CD8-positive, alpha-beta memory T cell (primary cell): ENCODE measurements at regions not wholly inside any gene's neighbourhood (a gene's known extent, or its start where the extent isn't known, plus 50 kb on each side); places are given as distances from the start of the nearest gene placed in this dataset.
"Not testable (repeated sequence)": the region's sequence is repeated elsewhere in the genome, so short reads cannot be mapped to it uniquely, and the experiment has no call there.

ENCODE experiments used
- CTCF ChIA-PET: fragments of 350-600 bp; sonication (Branson Sonifier 250); formaldehyde crosslinking; loops from one replicate; lab custom pipeline; 2021; ENCODE audit warnings: antibody characterized with exemption; lab: Charles Lee
- POLR2A ChIA-PET: fragments of 350-600 bp; sonication (Branson Sonifier 250); formaldehyde crosslinking; loops from one replicate; lab custom pipeline; 2021; ENCODE audit warnings: antibody characterized with exemption; lab: Charles Lee
- DNase-seq, 5 donors: peaks; one replicate each; pipeline versions ENCODE4 v3.0.0 to v3.0.0-alpha.2; 2020 to 2022; ENCODE audit warnings: mixed read lengths in 1 of 5
- H3K27ac ChIP-seq: one replicate; pipeline ENCODE4 v1.7.0; 2013; ENCODE audit warnings: low read depth, mild to moderate bottlenecking, low read length, moderate library complexity
- H3K27me3 ChIP-seq: 2 replicates; pipeline ENCODE4 v1.7.0; 2013; ENCODE audit warnings: low read length, mild to moderate bottlenecking; ENCODE audit not compliant: insufficient read depth, poor library complexity, severe bottlenecking
- H3K36me3 ChIP-seq: 2 replicates; pipeline ENCODE4 v1.7.0; 2013; ENCODE audit warnings: mild to moderate bottlenecking, low read length, moderate library complexity; ENCODE audit not compliant: insufficient read depth
- H3K4me1 ChIP-seq: 2 replicates; pipeline ENCODE4 v1.7.0; 2013; ENCODE audit warnings: mild to moderate bottlenecking, low read length, moderate library complexity; ENCODE audit not compliant: insufficient read depth
- H3K4me3 ChIP-seq: 2 replicates; pipeline ENCODE4 v1.7.0; 2013; ENCODE audit warnings: mild to moderate bottlenecking, low read length
- H3K9me3 ChIP-seq: 2 replicates; pipeline ENCODE4 v1.7.0; 2013; ENCODE audit warnings: mild to moderate bottlenecking, low read length
- H3K27ac Mint-ChIP-seq, 8 donors: one replicate each; pipeline ENCODE4 v1.8.0; 2020 to 2021; ENCODE audit warnings: mixed read lengths in 8 of 8, mild to moderate bottlenecking in 6 of 8, inconsistent platforms in 3 of 8, moderate library complexity in 3 of 8
- H3K27me3 Mint-ChIP-seq, 2 donors: one replicate each; pipeline ENCODE4 v1.8.0; 2020 to 2021; ENCODE audit warnings: mixed read lengths in 2 of 2, mild to moderate bottlenecking in 1 of 2, moderate library complexity in 1 of 2
- H3K36me3 Mint-ChIP-seq, 3 donors: one replicate each; pipeline ENCODE4 v1.8.0; 2020 to 2021; ENCODE audit warnings: mixed read lengths in 3 of 3, inconsistent platforms in 1 of 3, mild to moderate bottlenecking in 1 of 3
- H3K4me1 Mint-ChIP-seq, 3 donors: one replicate each; pipeline ENCODE4 v1.8.0; 2020 to 2021; ENCODE audit warnings: mixed read lengths in 3 of 3, inconsistent platforms in 1 of 3, mild to moderate bottlenecking in 1 of 3
- H3K4me3 Mint-ChIP-seq, 7 donors: one replicate each; pipeline ENCODE4 v1.8.0; 2020 to 2021; ENCODE audit warnings: mixed read lengths in 7 of 7, mild to moderate bottlenecking in 6 of 7, moderate library complexity in 4 of 7, inconsistent platforms in 2 of 7
- H3K9me3 Mint-ChIP-seq, 5 donors: one replicate each; pipeline ENCODE4 v1.8.0; 2020 to 2022; ENCODE audit warnings: mixed read lengths in 5 of 5, mild to moderate bottlenecking in 3 of 5, moderate library complexity in 2 of 5, inconsistent platforms in 1 of 5

DNA sequence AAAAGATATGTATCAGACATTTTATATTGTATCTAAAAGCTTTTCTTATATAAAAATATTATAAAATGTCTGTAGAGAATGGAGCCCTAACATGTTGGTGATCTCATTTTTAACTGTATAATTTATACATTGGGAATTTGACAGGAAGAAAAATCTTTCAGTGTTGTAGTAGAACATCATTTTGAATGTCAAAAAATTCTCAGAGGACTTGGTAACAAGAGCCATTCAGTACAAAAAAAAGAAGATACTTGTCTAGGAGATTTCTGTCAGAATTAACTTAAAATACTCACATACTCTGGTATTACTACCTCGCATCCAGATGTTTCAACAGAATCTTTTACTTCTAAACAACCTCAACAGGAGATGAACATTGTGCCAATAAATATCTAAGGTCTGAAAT lies 1277.9 kb downstream of the ROBO2 start:
- ChIA-PET POLR2A (no interaction called here), CTCF (no interaction called here)
- DNase-seq: no peak
- Mint-ChIP-seq H3K27me3 (no peaks in the 10 kb centered on the region), H3K27ac (no peak overlapping the region), H3K4me1 (no peaks in the 10 kb centered on the region), H3K4me3 (no peak overlapping the region), H3K36me3 (no peaks in the 10 kb centered on the region), H3K9me3 (peaks cover 0 to 16% (median 4%) of the 10 kb centered on the region in 5 donors)
- H3K4me1 ChIP-seq: no peaks in the 10 kb centered on the region
- no peak overlapping the region for H3K4me3 ChIP-seq
- H3K9me3 ChIP-seq: no peaks in the 10 kb centered on the region
- no peak overlapping the region for H3K27ac ChIP-seq
- no peaks in the 10 kb centered on the region for H3K36me3 ChIP-seq
- no peaks in the 10 kb centered on the region for H3K27me3 ChIP-seq

DNA sequence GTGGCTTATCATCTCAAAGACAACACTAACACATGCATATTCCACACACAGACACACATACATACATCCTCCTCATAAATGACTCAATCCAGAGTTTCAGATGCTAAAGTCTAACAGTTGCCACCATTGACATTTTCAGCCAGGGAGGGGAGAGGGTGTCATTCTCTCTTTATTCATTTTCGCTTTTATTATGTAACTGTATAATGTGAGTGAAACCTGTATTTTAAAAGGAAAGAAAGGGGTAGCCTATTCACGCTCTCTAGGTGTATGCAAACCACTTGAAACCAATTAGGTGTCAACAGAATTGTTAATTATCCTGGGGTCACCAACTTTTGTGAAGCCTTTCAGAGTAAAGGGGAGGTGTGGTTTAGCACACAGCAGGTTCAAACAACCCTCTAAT lies 1282.9 kb downstream of the ROBO2 start:
- no peak for DNase-seq
- H3K27me3 Mint-ChIP-seq: no peaks in the 10 kb centered on the region
- Histone ChIP-seq H3K27me3 (no peaks in the 10 kb centered on the region), H3K4me3 (no peak overlapping the region), H3K4me1 (no peaks in the 10 kb centered on the region), H3K9me3 (no peaks in the 10 kb centered on the region), H3K27ac (no peak overlapping the region), H3K36me3 (no peaks in the 10 kb centered on the region)
- CTCF ChIA-PET: no interaction called here
- H3K27ac Mint-ChIP-seq: no peak overlapping the region
- no peaks in the 10 kb centered on the region for H3K4me1 Mint-ChIP-seq
- H3K4me3 Mint-ChIP-seq: no peak overlapping the region
- H3K36me3 Mint-ChIP-seq: no peaks in the 10 kb centered on the region
- peaks cover 5 to 26% (median 18%) of the 10 kb centered on the region in 5 donors for H3K9me3 Mint-ChIP-seq
- POLR2A ChIA-PET: no interaction called here

DNA sequence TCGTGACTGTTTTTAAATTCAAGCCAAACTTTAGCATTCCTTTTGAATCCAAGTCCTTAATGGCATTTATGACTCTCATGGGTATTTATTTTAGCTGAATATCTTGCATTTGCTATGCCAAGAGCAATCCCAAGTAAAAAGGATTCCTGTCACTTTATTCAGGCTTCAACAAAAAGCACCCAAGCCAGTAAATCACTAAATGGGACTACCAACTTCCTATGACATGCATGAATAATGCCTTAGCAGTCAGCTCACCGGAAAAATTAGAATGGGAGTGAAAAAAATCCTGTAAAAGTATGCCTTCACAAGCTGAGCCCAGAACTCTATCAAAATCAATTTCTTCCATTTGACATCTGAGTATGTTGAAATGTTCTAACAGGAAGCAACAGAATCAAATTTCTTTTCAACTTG lies 1297.9 kb downstream of the ROBO2 start:
- Histone ChIP-seq H3K4me1 (no peaks in the 10 kb centered on the region), H3K27me3 (no peaks in the 10 kb centered on the region), H3K9me3 (no peaks in the 10 kb centered on the region), H3K4me3 (no peak overlapping the region), H3K36me3 (no peaks in the 10 kb centered on the region), H3K27ac (no peak overlapping the region)
- DNase-seq: no peak
- ChIA-PET POLR2A (no interaction called here), CTCF (no interaction called here)
- no peak overlapping the region for H3K4me3 Mint-ChIP-seq
- H3K9me3 Mint-ChIP-seq: peaks cover 3 to 38% (median 8%) of the 10 kb centered on the region in 5 donors
- H3K36me3 Mint-ChIP-seq: no peaks in the 10 kb centered on the region
- H3K27me3 Mint-ChIP-seq: peaks cover 0 to 1% of the 10 kb centered on the region in 2 donors
- no peak overlapping the region for H3K27ac Mint-ChIP-seq
- no peaks in the 10 kb centered on the region for H3K4me1 Mint-ChIP-seq

DNA sequence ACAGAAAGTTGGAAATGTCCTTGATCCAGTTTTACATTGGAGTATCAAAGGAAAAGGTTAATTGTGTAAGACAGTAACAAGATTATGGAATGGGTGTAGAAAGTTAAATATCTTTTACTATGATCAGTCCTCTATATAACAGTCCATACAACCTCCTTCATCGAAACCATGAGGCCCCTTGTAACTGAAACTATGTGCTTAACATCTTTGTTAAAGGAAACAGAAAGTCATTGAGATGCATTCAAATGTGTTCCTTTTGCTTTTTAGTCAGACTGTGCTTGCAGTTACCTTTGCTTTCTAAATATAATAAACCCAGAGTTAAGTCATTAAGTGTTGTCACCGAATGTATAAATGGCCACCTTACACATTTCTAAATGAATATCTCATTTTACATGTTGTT lies 1298.5 kb downstream of the ROBO2 start:
- no peak overlapping the region for H3K4me3 Mint-ChIP-seq
- Histone ChIP-seq H3K36me3 (no peaks in the 10 kb centered on the region), H3K27ac (no peak overlapping the region), H3K9me3 (no peaks in the 10 kb centered on the region), H3K4me1 (no peaks in the 10 kb centered on the region), H3K4me3 (no peak overlapping the region), H3K27me3 (no peaks in the 10 kb centered on the region)
- no peaks in the 10 kb centered on the region for H3K4me1 Mint-ChIP-seq
- H3K36me3 Mint-ChIP-seq: no peaks in the 10 kb centered on the region
- no peak for DNase-seq
- POLR2A ChIA-PET: no interaction called here
- no peak overlapping the region for H3K27ac Mint-ChIP-seq
- CTCF ChIA-PET: no interaction called here
- peaks cover 3 to 40% (median 8%) of the 10 kb centered on the region in 5 donors for H3K9me3 Mint-ChIP-seq
- H3K27me3 Mint-ChIP-seq: peaks cover 0 to 1% of the 10 kb centered on the region in 2 donors

DNA sequence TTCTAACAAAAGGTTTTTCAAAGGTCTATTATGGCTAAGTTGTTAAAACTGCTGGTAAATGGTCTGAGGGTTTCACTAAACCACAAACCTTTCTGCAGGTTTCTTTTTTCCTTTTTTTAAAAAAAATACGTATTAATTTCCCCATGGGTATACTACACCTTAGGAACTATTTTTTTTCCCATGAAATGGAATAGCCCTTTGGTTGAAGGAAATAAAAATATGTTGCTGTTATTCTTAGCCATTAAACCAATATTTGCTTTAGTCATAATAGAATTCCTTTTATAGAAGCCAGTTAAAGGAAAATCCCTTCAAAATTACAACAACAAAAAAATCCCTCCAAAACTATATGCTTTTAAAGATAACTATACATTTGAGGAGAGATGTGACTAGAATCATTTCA lies 1303.3 kb downstream of the ROBO2 start:
- Histone ChIP-seq H3K4me3 (no peak overlapping the region), H3K27me3 (no peaks in the 10 kb centered on the region), H3K36me3 (no peaks in the 10 kb centered on the region), H3K27ac (no peak overlapping the region), H3K9me3 (no peaks in the 10 kb centered on the region), H3K4me1 (no peaks in the 10 kb centered on the region)
- Mint-ChIP-seq H3K4me1 (no peaks in the 10 kb centered on the region), H3K27me3 (no peaks in the 10 kb centered on the region), H3K9me3 (peaks cover 5 to 34% (median 18%) of the 10 kb centered on the region in 5 donors), H3K36me3 (no peaks in the 10 kb centered on the region), H3K4me3 (no peak overlapping the region), H3K27ac (no peak overlapping the region)
- ChIA-PET POLR2A (no interaction called here), CTCF (no interaction called here)
- DNase-seq: no peak

DNA sequence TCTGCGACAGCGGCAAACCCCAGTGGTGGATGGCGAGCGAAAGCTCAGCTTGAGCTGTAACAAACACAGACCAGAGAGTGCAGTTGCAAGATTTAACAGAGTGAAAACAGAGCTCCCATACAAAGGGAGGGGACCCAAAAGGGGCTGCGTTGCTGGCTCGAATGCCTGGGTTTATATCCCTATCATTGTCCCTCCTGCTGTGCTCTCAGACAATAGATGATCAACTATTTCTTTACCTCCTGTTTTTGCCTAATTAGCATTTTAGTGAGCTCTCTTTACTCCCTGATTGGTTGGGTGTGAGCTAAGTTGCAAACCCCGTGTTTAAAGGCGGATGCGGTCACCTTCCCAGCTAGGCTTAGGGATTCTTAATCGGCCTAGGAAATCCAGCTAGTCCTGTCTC lies 1304.4 kb downstream of the ROBO2 start:
- H3K27me3 ChIP-seq, H3K27me3 Mint-ChIP-seq, H3K27ac Mint-ChIP-seq, H3K4me1 ChIP-seq, POLR2A ChIA-PET, H3K27ac ChIP-seq, H3K4me3 ChIP-seq, H3K36me3 Mint-ChIP-seq, H3K4me3 Mint-ChIP-seq, CTCF ChIA-PET, H3K9me3 ChIP-seq, H3K36me3 ChIP-seq, H3K4me1 Mint-ChIP-seq, DNase-seq: not testable (repeated sequence)
- H3K9me3 Mint-ChIP-seq: peaks cover 5 to 35% (median 14%) of the 10 kb centered on the region in 5 donors

DNA sequence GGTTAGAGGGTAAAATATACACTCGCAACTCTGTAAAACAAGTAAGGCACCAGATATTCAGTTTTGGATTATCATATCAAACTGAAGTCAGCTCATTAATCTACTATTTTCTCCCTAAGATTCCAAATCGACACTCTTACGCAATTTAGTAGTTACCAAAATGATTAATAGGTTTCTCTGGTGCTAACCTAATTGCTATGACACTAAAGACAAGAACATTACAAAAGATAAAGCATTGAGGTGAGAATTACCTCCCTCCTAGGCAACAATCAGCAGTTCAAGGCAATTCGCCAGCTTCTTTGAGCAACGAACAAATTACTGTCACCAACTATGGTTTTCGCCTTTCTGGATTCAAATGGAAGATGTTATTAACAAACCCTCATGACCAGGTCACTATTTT lies 1305.0 kb downstream of the ROBO2 start:
- Mint-ChIP-seq H3K4me1 (no peaks in the 10 kb centered on the region), H3K27me3 (no peaks in the 10 kb centered on the region), H3K4me3 (no peak overlapping the region), H3K9me3 (peaks cover 5 to 38% (median 16%) of the 10 kb centered on the region in 5 donors), H3K27ac (no peak overlapping the region), H3K36me3 (no peaks in the 10 kb centered on the region)
- H3K36me3 ChIP-seq: no peaks in the 10 kb centered on the region
- H3K4me1 ChIP-seq: no peaks in the 10 kb centered on the region
- H3K27me3 ChIP-seq: no peaks in the 10 kb centered on the region
- ChIA-PET CTCF (no interaction called here), POLR2A (no interaction called here)
- no peaks in the 10 kb centered on the region for H3K9me3 ChIP-seq
- no peak overlapping the region for H3K27ac ChIP-seq
- no peak overlapping the region for H3K4me3 ChIP-seq
- no peak for DNase-seq

DNA sequence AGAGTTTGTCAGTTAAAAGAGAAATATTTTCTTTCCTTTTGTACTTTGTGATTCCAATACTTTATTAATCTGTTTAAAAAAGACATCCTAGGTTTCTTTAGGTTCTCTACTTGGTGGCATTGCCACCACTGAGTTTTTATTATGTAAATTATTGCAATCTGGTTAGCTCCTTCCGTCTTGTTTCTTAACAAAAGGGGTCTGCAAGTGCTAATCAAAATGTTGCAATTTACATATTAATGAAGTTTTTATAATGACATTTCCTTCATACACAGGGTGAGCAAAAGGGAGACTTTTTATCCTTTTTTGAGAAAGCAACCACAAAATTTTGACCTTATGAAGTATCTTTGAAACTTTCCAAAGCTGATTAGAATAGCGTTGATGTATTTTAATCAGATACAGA lies 1307.3 kb downstream of the ROBO2 start:
- H3K27ac Mint-ChIP-seq: no peak overlapping the region
- H3K36me3 ChIP-seq: no peaks in the 10 kb centered on the region
- H3K4me3 ChIP-seq: no peak overlapping the region
- no peak for DNase-seq
- H3K9me3 Mint-ChIP-seq: peaks cover 3 to 34% (median 16%) of the 10 kb centered on the region in 5 donors
- H3K4me1 ChIP-seq: no peaks in the 10 kb centered on the region
- H3K4me3 Mint-ChIP-seq: no peak overlapping the region
- ChIA-PET POLR2A (no interaction called here), CTCF (no interaction called here)
- no peaks in the 10 kb centered on the region for H3K4me1 Mint-ChIP-seq
- no peaks in the 10 kb centered on the region for H3K36me3 Mint-ChIP-seq
- no peaks in the 10 kb centered on the region for H3K27me3 Mint-ChIP-seq
- H3K9me3 ChIP-seq: no peaks in the 10 kb centered on the region
- H3K27me3 ChIP-seq: no peaks in the 10 kb centered on the region
- H3K27ac ChIP-seq: no peak overlapping the region

DNA sequence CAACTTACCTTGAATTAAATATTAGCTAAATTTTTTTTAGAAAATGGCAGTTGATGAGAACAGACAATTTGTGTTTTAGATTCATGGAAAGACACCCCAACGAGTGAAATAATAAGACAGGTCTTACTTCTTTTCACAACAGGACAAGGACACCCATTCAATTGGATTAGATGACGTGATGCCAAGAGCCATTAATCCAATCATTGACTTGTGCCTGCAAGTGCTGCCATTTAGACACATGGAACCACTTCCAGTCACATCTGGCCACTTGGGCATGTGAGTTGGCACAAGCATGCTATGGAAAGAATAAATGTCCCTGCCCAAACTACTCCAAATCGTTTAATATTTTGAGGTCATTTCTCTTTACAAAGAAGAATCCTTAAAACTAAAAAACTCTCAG lies 1308.8 kb downstream of the ROBO2 start:
- H3K9me3 ChIP-seq: no peaks in the 10 kb centered on the region
- H3K27me3 ChIP-seq: no peaks in the 10 kb centered on the region
- no peak overlapping the region for H3K4me3 ChIP-seq
- no peaks in the 10 kb centered on the region for H3K36me3 ChIP-seq
- no peak for DNase-seq
- Mint-ChIP-seq H3K36me3 (peaks cover 0 to 2% (median 0%) of the 10 kb centered on the region in 3 donors), H3K27ac (no peak overlapping the region), H3K4me3 (no peak overlapping the region), H3K9me3 (peaks cover 10 to 35% (median 23%) of the 10 kb centered on the region in 5 donors), H3K27me3 (no peaks in the 10 kb centered on the region), H3K4me1 (no peaks in the 10 kb centered on the region)
- H3K27ac ChIP-seq: no peak overlapping the region
- ChIA-PET CTCF (no interaction called here), POLR2A (no interaction called here)
- H3K4me1 ChIP-seq: no peaks in the 10 kb centered on the region
